Left lung (tissue), 4 donors: ENCODE measurements at regions not wholly inside any gene's neighbourhood (a gene's known extent, or its start where the extent isn't known, plus 50 kb on each side); places are given as distances from the start of the nearest gene placed in this dataset.

ENCODE experiments used
- ATAC-seq: fragments of 200-7000 bp; cut with Tn5 transposase; one replicate; pipeline ENCODE4 v1.9.1; 2020; ENCODE audit warnings: moderate library complexity
- DNase-seq, 4 donors: peaks; one replicate each; pipeline ENCODE4 v3.0.0-alpha.2; 2013 to 2020
- H3K27ac ChIP-seq, 2 donors: fragments of 200-600 bp; sonication (generic) in 1 of 2; one replicate each; pipeline versions ENCODE4 v1.5.0 to v1.8.0; 2020 to 2021
- H3K27me3 ChIP-seq, 2 donors: fragments of 200-600 bp; sonication (generic) in 1 of 2; one replicate each; pipeline versions ENCODE4 v1.5.0 to v1.8.0; 2020 to 2021
- H3K36me3 ChIP-seq, 2 donors: fragments of 200-600 bp; sonication (generic) in 1 of 2; one replicate each; pipeline versions ENCODE4 v1.5.0 to v1.8.0; 2020 to 2021
- H3K4me1 ChIP-seq, 2 donors: fragments of 200-600 bp; one replicate each; pipeline ENCODE4 v1.8.0; 2021
- H3K4me3 ChIP-seq, 2 donors: fragments of 200-600 bp; sonication (generic) in 1 of 2; one replicate each; pipeline versions ENCODE4 v1.5.0 to v1.8.0; 2020 to 2021; ENCODE audit warnings: mild to moderate bottlenecking in 1 of 2
- H3K9me3 ChIP-seq, 2 donors: fragments of 200-600 bp; sonication (generic) in 1 of 2; one replicate each; pipeline versions ENCODE4 v1.5.0 to v1.8.0; 2020 to 2021
- CTCF ChIP-seq, 2 donors: fragments of 200-600 bp; sonication (generic) in 1 of 2; IDR thresholded peaks; one replicate each; pipeline versions ENCODE4 v1.5.0 to v1.8.0; 2021; ENCODE audit warnings: antibody characterized with exemption in 2 of 2
- intact Hi-C, 2 donors: fragments of 100-400 bp; cut with DNase I; formaldehyde crosslinking; loops; one replicate each; pipeline versions ENCODE4 v1.11.2 to v1.14.2; 2022
- donor health status: DM: no; HTN: yes; CAD: no.
- donor health status: DM: no; HTN: no; CAD: no.

GRCh38 chr3:181823716-181824115, 112.0 kb downstream of the SOX2 start:
- H3K4me3 ChIP-seq, result no peak overlapping the region
- no peak for TF ChIP-seq CTCF (IDR thresholded peaks at IDR 0.05)
- ATAC-seq (peak; percentile 75), DNase-seq (no peak)
- no peaks in the 10 kb centered on the region for H3K4me1 ChIP-seq
- no peaks in the 10 kb centered on the region for H3K36me3 ChIP-seq
- H3K27ac ChIP-seq, result no peak overlapping the region
- H3K9me3 ChIP-seq, result peaks cover 0 to 3% of the 10 kb centered on the region in 2 donors
- H3K27me3 ChIP-seq, result no peaks in the 10 kb centered on the region
- intact Hi-C loops, result no loop called here

- TF ChIP-seq CTCF (IDR thresholded peaks at IDR 0.05), result no peak
- no peaks in the 10 kb centered on the region for H3K4me1 ChIP-seq
- ATAC-seq (no peak), DNase-seq (no peak)
- peaks cover 0 to 3% of the 10 kb centered on the region in 2 donors for H3K9me3 ChIP-seq
- H3K27ac ChIP-seq, result no peak overlapping the region
- H3K27me3 ChIP-seq, result no peaks in the 10 kb centered on the region
- H3K4me3 ChIP-seq, result no peak overlapping the region
- no peaks in the 10 kb centered on the region for H3K36me3 ChIP-seq
- intact Hi-C loops, result no loop called here
Measured at GRCh38 chr3:181824961-181825360, 113.2 kb downstream of the SOX2 start.

- peaks cover 0 to 3% of the 10 kb centered on the region in 2 donors for H3K9me3 ChIP-seq
- H3K27me3 ChIP-seq, result no peaks in the 10 kb centered on the region
- H3K36me3 ChIP-seq, result no peaks in the 10 kb centered on the region
- DNase-seq, result peak in 2 of 4 donors; percentile 14 to 70
- ATAC-seq, result peak; percentile 73
- no peak for TF ChIP-seq CTCF (IDR thresholded peaks at IDR 0.05)
- H3K27ac ChIP-seq, result no peak overlapping the region
- H3K4me3 ChIP-seq, result peak overlapping the region; percentile 1 to 7
- no peaks in the 10 kb centered on the region for H3K4me1 ChIP-seq
- intact Hi-C loops, result no loop called here
Measured at GRCh38 chr3:181839039-181839915, 127.6 kb downstream of the SOX2 start.

GRCh38 chr3:181839916-181840297, 128.2 kb downstream of the SOX2 start:
- no peak overlapping the region for H3K27ac ChIP-seq
- ATAC-seq (peak; percentile 44), DNase-seq (no peak)
- H3K36me3 ChIP-seq, result no peaks in the 10 kb centered on the region
- H3K4me1 ChIP-seq, result no peaks in the 10 kb centered on the region
- no peaks in the 10 kb centered on the region for H3K27me3 ChIP-seq
- intact Hi-C loops, result no loop called here
- peaks cover 0 to 3% of the 10 kb centered on the region in 2 donors for H3K9me3 ChIP-seq
- no peak for TF ChIP-seq CTCF (IDR thresholded peaks at IDR 0.05)
- H3K4me3 ChIP-seq, result peak overlapping the region in 1 of 2 donors; percentile 7

GRCh38 chr3:181844211-181844610, 132.5 kb downstream of the SOX2 start:
- H3K27me3 ChIP-seq, result no peaks in the 10 kb centered on the region
- no peak overlapping the region for H3K4me3 ChIP-seq
- peaks cover 0 to 3% of the 10 kb centered on the region in 2 donors for H3K9me3 ChIP-seq
- intact Hi-C loops, result no loop called here
- ATAC-seq (no peak), DNase-seq (no peak)
- TF ChIP-seq CTCF (IDR thresholded peaks at IDR 0.05), result no peak
- H3K4me1 ChIP-seq, result no peaks in the 10 kb centered on the region
- no peaks in the 10 kb centered on the region for H3K36me3 ChIP-seq
- H3K27ac ChIP-seq, result no peak overlapping the region
